ENCODE measurements at regions not wholly inside any gene's neighbourhood (a gene's known extent, or its start where the extent isn't known, plus 50 kb on each side); places are given as distances from the start of the nearest gene placed in this dataset.

- DNase-seq = no peak
Measured at GRCh38 chr6:113258771-113259170, 598.4 kb upstream of the MARCKS start.

GRCh38 chr6:113271437-113271836 lies 585.7 kb upstream of the MARCKS start:
- DNase-seq = no peak

GRCh38 chr6:113276601-113277000 lies 580.5 kb upstream of the MARCKS start:
- DNase-seq = no peak

- DNase-seq = no peak
Measured at GRCh38 chr6:113277111-113277510, 580.0 kb upstream of the MARCKS start.

GRCh38 chr6:113281014-113281413 lies 576.1 kb upstream of the MARCKS start:
- DNase-seq = no peak

GRCh38 chr6:113281431-113281830 lies 575.7 kb upstream of the MARCKS start:
- DNase-seq = no peak

- no peak for DNase-seq
Measured at GRCh38 chr6:113287396-113287795, 569.7 kb upstream of the MARCKS start.

GRCh38 chr6:113288409-113288808 lies 568.7 kb upstream of the MARCKS start:
- DNase-seq = no peak

- DNase-seq = no peak
Measured at GRCh38 chr6:113289166-113289565, 568.0 kb upstream of the MARCKS start.

GRCh38 chr6:113290684-113291083 lies 566.5 kb upstream of the MARCKS start:
- DNase-seq = no peak

GRCh38 chr6:113291751-113292445 lies 565.2 kb upstream of the MARCKS start:
- DNase-seq = no peak

- no peak for DNase-seq
Measured at GRCh38 chr6:113292646-113293422, 564.3 kb upstream of the MARCKS start.

- DNase-seq = no peak
Measured at GRCh38 chr6:113293423-113293740, 563.8 kb upstream of the MARCKS start.

- no peak for DNase-seq
Measured at GRCh38 chr6:113299531-113299930, 557.6 kb upstream of the MARCKS start.

GRCh38 chr6:113301651-113302050 lies 555.5 kb upstream of the MARCKS start:
- no peak for DNase-seq

GRCh38 chr6:113304116-113304515 lies 553.0 kb upstream of the MARCKS start:
- DNase-seq = no peak

- DNase-seq = peak in 1 of 2 experiments; percentile 16
Measured at GRCh38 chr6:113306552-113307145, 550.5 kb upstream of the MARCKS start.

GRCh38 chr6:113308266-113308665 lies 548.9 kb upstream of the MARCKS start:
- no peak for DNase-seq

- DNase-seq = no peak
Measured at GRCh38 chr6:113313841-113314240, 543.3 kb upstream of the MARCKS start.

- no peak for DNase-seq
Measured at GRCh38 chr6:113315165-113315564, 542.0 kb upstream of the MARCKS start.

- no peak for DNase-seq
Measured at GRCh38 chr6:113315879-113316278, 541.3 kb upstream of the MARCKS start.

GRCh38 chr6:113317442-113317841 lies 539.7 kb upstream of the MARCKS start:
- DNase-seq = no peak

GRCh38 chr6:113317891-113318574 lies 539.1 kb upstream of the MARCKS start:
- no peak for DNase-seq

GRCh38 chr6:113318575-113318917 lies 538.6 kb upstream of the MARCKS start:
- DNase-seq = no peak

Measured in AML-193 (cell line).